HG03520 (cell line): ENCODE measurements at regions not wholly inside any gene's neighbourhood (a gene's known extent, or its start where the extent isn't known, plus 50 kb on each side); places are given as distances from the start of the nearest gene placed in this dataset.
A peak's percentile ranks its signal among the peaks of the same experiment; 100 is the strongest.
"Not testable (repeated sequence)": the region's sequence is repeated elsewhere in the genome, so short reads cannot be mapped to it uniquely, and the experiment has no call there.

ENCODE experiments used
- ATAC-seq: cut with Tn5 transposase; IDR thresholded peaks from one replicate; pipeline ENCODE4 v1.9.1; 2021; ENCODE audit warnings: mild to moderate bottlenecking, moderate library complexity; ENCODE audit not compliant: unreplicated experiment

GRCh38 chr4:103887191-103887590 is 167.4 kb upstream of the TACR3 start:
- no peak for ATAC-seq

GRCh38 chr4:103885152-103885551 is 165.4 kb upstream of the TACR3 start:
- no peak for ATAC-seq

- ATAC-seq: no peak
Observed at GRCh38 chr4:103867311-103867710, 147.5 kb upstream of the TACR3 start.

GRCh38 chr4:103853627-103854026 is 133.8 kb upstream of the TACR3 start:
- ATAC-seq: no peak

- ATAC-seq: no peak
Observed at GRCh38 chr4:103853146-103853545, 133.4 kb upstream of the TACR3 start.

GRCh38 chr4:103845075-103845474 is 125.3 kb upstream of the TACR3 start:
- no peak for ATAC-seq

GRCh38 chr4:103842637-103843239 is 123.0 kb upstream of the TACR3 start:
- no peak for ATAC-seq

- ATAC-seq: no peak
Observed at GRCh38 chr4:103842076-103842475, 122.3 kb upstream of the TACR3 start.

- not testable (repeated sequence) for ATAC-seq
Observed at GRCh38 chr4:103810308-103810707, 90.5 kb upstream of the TACR3 start.

GRCh38 chr4:103802766-103803165 is 83.0 kb upstream of the TACR3 start:
- ATAC-seq: no peak

GRCh38 chr4:103787057-103787456 is 67.3 kb upstream of the TACR3 start:
- ATAC-seq: no peak

GRCh38 chr4:103786593-103786992 is 66.8 kb upstream of the TACR3 start:
- no peak for ATAC-seq

GRCh38 chr4:103786014-103786413 is 66.2 kb upstream of the TACR3 start:
- ATAC-seq: peak; percentile 72

GRCh38 chr4:103778221-103778620 is 58.4 kb upstream of the TACR3 start:
- no peak for ATAC-seq

GRCh38 chr4:103774326-103774825 is 54.6 kb upstream of the TACR3 start:
- ATAC-seq: no peak

- ATAC-seq: no peak
Observed at GRCh38 chr4:103773691-103774231, 54.0 kb upstream of the TACR3 start.
